RWPE1 (cell line): ENCODE measurements at regions not wholly inside any gene's neighbourhood (a gene's known extent, or its start where the extent isn't known, plus 50 kb on each side); places are given as distances from the start of the nearest gene placed in this dataset.

Experiments
- CTCF ChIA-PET: fragments of 350-600 bp; sonication (Branson Sonifier 250); formaldehyde crosslinking; extraction: SDS; loops from one replicate; lab custom pipeline; 2021; lab: Yijun Ruan, JAX
- POLR2A ChIA-PET: fragments of 400-600 bp; formaldehyde crosslinking; extraction: SDS; loops from one replicate; lab custom pipeline; 2020; ENCODE audit warnings: antibody characterized with exemption; ENCODE audit not compliant: low non-redundant PET; lab: Yijun Ruan, JAX
- DNase-seq: peaks from one replicate; pipeline ENCODE4 v3.0.0; 2012; ENCODE audit warnings: low spot score
- H3K27ac ChIP-seq: fragments of 450-650 bp; 2 replicates; pipeline ENCODE4 v1.5.1; 2017
- CTCF ChIP-seq: fragments of 450-650 bp; conservative IDR thresholded peaks from 2 replicates; pipeline ENCODE4 v1.5.1; 2017; ENCODE audit warnings: low read depth, mild to moderate bottlenecking

- no peak for DNase-seq
- ChIA-PET CTCF (no interaction called here), POLR2A (no interaction called here)
- H3K27ac ChIP-seq = no peak overlapping the region
- TF ChIP-seq CTCF = no peak
Measured at GRCh38 chr20:29296256-29297230, 1960.9 kb upstream of the DEFB115 start.

DNA sequence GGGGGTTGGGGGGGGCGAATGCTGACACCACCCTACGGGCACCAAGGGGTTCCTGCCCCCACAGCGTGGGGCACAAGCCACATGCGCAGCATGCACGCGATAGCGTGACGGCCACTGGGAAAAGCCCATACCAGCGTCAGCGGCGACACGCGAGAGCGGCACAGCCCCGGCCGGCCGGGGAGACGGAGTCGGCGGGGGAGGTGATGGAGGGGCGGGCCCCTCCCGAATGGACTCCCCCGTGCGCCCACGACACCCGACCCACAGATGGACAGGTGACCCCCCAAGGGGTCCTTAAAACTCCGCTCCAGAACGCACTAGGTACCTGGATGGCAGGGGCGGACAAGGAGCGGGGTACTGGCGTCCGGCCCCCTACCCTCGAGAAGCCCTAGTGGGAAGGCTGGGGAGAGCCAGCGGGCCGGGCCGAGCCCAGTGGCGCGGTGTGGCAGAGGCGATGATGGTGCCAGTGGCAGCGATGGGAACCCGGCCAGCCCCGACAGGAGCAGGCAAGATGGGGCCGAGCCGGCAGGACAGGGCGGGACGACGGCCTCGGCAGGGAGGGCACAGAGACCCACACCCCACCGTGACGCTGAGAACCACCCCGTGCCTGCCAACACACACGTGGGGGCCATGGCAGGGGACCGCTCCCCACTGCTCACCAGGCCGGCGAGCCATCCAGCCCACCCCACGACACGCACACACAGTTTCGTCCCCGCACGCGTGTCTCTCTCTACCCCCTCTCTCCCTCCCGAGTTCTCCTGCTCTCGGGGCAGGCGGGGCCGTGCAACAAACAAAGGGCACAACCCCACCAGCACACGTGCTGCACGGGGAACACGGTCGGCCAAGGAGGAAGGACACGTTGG is 1959.8 kb upstream of the DEFB115 start:
- DNase-seq = no peak
- no peak overlapping the region for H3K27ac ChIP-seq
- TF ChIP-seq CTCF = no peak
- CTCF ChIA-PET = no interaction called here
- POLR2A ChIA-PET = no interaction called here

GRCh38 chr20:29298271-29298590 is 1959.2 kb upstream of the DEFB115 start:
- no peak overlapping the region for H3K27ac ChIP-seq
- TF ChIP-seq CTCF = no peak
- DNase-seq = no peak
- ChIA-PET POLR2A (no interaction called here), CTCF (no interaction called here)

- no peak for TF ChIP-seq CTCF
- CTCF ChIA-PET = no interaction called here
- POLR2A ChIA-PET = no interaction called here
- no peak overlapping the region for H3K27ac ChIP-seq
- DNase-seq = no peak
Measured at GRCh38 chr20:29298759-29299613, 1958.5 kb upstream of the DEFB115 start.

GRCh38 chr20:29299811-29300578 is 1957.5 kb upstream of the DEFB115 start:
- no peak for DNase-seq
- no peak for TF ChIP-seq CTCF
- H3K27ac ChIP-seq = no peak overlapping the region
- POLR2A ChIA-PET = no interaction called here
- CTCF ChIA-PET = no interaction called here
